Aorta (tissue), 5 donors: ENCODE measurements at regions not wholly inside any gene's neighbourhood (a gene's known extent, or its start where the extent isn't known, plus 50 kb on each side); places are given as distances from the start of the nearest gene placed in this dataset.

Experiments
- ATAC-seq: fragments of 200-7000 bp; cut with Tn5 transposase; one replicate; pipeline ENCODE4 v1.9.1; 2022; ENCODE audit warnings: moderate library complexity; ENCODE audit not compliant: low FRiP score
- DNase-seq, 2 donors: peaks; one replicate each; pipeline ENCODE4 v3.0.0-alpha.2; 2020
- H3K27ac ChIP-seq, 2 donors: one replicate each; pipeline ENCODE4 v1.5.1; 2013; ENCODE audit warnings: low read length in 2 of 2, mild to moderate bottlenecking in 2 of 2, moderate library complexity in 2 of 2, control low read depth in 1 of 2, inconsistent platforms in 1 of 2, low read depth in 1 of 2
- H3K27me3 ChIP-seq, 2 donors: one replicate each; pipeline ENCODE4 v1.6.1; 2013; ENCODE audit warnings: control low read depth in 1 of 2, low read length in 1 of 2, mild to moderate bottlenecking in 1 of 2, moderate library complexity in 1 of 2; ENCODE audit not compliant: insufficient read depth in 2 of 2, control insufficient read depth in 1 of 2
- H3K36me3 ChIP-seq, 2 donors: one replicate each; pipeline ENCODE4 v1.6.1; 2013; ENCODE audit warnings: control low read depth in 1 of 2, low read length in 1 of 2, mild to moderate bottlenecking in 1 of 2; ENCODE audit not compliant: insufficient read depth in 2 of 2, control insufficient read depth in 1 of 2
- H3K4me1 ChIP-seq, 2 donors: one replicate each; pipeline ENCODE4 v1.6.1; 2013; ENCODE audit warnings: low read length in 2 of 2, control low read depth in 1 of 2, mild to moderate bottlenecking in 1 of 2, moderate library complexity in 1 of 2; ENCODE audit not compliant: insufficient read depth in 2 of 2, control insufficient read depth in 1 of 2
- H3K4me3 ChIP-seq, 2 donors: one replicate each; pipeline ENCODE4 v1.5.1; 2013; ENCODE audit warnings: low read length in 2 of 2, control low read depth in 1 of 2, mild to moderate bottlenecking in 1 of 2
- H3K9me3 ChIP-seq: one replicate; pipeline ENCODE4 v1.6.1; 2013; ENCODE audit warnings: mild to moderate bottlenecking, low read length; ENCODE audit not compliant: control insufficient read depth
- WGBS, 2 donors: extraction: QIAGEN DNeasy Blood & Tissue Kit; methylation state at CpG; one replicate each; pipeline ENCODE4 v1.1.7; 2013; 5-methylcytosine and 5-hydroxymethylcytosine counted together
- intact Hi-C, 2 donors: fragments of 100-400 bp; cut with DNase I; formaldehyde crosslinking; loops; one replicate each; pipeline versions ENCODE4 v1.14.2 to v1.15.0; 2022
- donor health status: healthy with polysubstance abuse.
- donor health status: Bipolar disorder and iron deficiency.
- donor health status: DM: no; HTN: no; CAD: no.
- donor health status: DM: no; HTN: no; CAD: no.
- donor health status: DM: yes; HTN: yes; CAD: no.

DNA sequence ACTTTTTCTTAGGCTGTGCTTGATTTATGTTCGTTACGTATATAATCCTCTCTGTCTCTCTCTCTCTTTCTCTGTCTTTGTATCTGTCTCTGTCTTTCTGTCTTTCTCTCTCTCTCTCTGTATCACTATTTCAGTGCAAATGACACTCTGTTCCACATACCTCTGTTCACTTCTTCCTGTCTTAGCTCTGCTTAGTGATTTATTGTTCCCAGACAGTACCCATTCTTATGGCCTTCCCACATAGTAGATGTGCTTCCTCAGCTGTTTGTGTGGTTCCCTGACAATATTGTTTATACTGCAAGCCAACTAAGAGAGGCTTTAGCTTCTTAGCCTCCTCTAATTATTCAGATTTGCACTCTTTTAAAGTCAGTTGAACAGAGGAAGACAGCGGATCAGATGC lies 1244.2 kb downstream of the DIAPH3 start:
- intact Hi-C loops = no loop called here
- no peaks in the 10 kb centered on the region for H3K9me3 ChIP-seq
- DNase-seq = no peak
- H3K4me1 ChIP-seq = no peaks in the 10 kb centered on the region
- no peaks in the 10 kb centered on the region for H3K27me3 ChIP-seq
- WGBS, 2 donors = 78 to 88% methylated on average over 3 of the region's 3 CpGs
- H3K36me3 ChIP-seq = no peaks in the 10 kb centered on the region
- no peak overlapping the region for H3K4me3 ChIP-seq
- ATAC-seq = no peak
- H3K27ac ChIP-seq = no peak overlapping the region

DNA sequence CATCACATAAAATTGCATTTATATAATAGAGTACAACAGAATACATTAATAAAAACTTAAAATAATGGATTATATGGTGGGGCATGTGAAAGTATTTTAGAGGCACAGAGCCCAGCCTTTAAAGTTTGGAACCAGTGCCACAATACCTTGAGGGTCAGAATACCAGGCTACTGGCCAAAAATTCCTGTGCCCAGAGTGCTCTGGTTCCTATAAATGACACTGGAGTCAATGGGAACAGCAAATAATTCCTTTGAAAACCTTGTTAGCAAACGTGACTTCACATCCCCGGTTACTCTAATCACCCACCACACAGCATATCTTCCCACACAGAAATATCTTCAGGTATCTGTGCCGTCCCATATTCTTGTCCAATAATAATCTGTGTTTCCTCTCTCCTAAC lies 1242.6 kb downstream of the DIAPH3 start:
- intact Hi-C loops = no loop called here
- H3K27me3 ChIP-seq = no peaks in the 10 kb centered on the region
- no peak for DNase-seq
- no peak overlapping the region for H3K27ac ChIP-seq
- H3K4me1 ChIP-seq = no peaks in the 10 kb centered on the region
- H3K4me3 ChIP-seq = no peak overlapping the region
- H3K9me3 ChIP-seq = no peaks in the 10 kb centered on the region
- no peaks in the 10 kb centered on the region for H3K36me3 ChIP-seq
- 31 to 32% methylated on average over 3 of the region's 3 CpGs for WGBS, 2 donors
- ATAC-seq = no peak

DNA sequence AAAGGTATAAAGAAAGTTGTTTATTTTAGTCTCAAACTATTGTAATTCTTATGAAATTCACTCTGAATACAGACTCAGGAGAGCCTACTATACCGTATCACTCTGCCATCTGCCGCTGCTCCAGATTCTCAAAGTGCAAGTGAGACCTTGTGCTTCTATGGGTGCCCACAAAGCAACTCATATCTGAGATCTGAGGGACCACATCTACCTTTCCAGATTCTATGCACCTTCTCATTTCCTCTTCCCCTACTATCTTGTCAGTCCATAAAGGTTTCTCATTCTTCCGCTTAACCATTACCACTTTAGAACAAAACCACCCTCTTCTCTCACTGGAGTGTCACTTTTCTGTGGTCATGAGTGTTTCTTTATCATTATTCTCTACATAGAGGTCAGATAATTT lies 1236.9 kb downstream of the DIAPH3 start:
- no peak for DNase-seq
- WGBS, 2 donors = 95% methylated on average over 3 of the region's 3 CpGs
- intact Hi-C loops = no loop called here

DNA sequence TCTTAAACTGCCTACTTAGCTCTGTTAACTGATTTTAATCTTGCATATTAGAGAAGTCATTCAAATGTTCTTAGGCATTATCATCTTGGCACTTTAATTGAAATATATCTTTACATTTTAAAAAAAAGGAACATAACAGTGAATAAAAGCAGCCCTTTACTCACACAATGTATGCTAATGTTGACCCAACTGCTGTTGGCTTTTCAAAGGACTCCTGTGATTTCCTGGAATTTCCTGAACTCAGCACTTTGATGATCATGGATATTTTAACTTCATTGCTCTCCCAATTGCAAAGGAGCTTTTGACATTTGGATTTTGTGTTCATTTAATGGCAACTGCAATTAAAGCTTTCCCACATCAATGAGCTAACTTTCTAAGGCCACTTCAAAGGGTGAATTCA lies 1230.3 kb downstream of the DIAPH3 start:
- DNase-seq (no peak), ATAC-seq (no peak)
- Histone ChIP-seq H3K4me3 (no peak overlapping the region), H3K9me3 (no peaks in the 10 kb centered on the region), H3K4me1 (no peaks in the 10 kb centered on the region), H3K27ac (no peak overlapping the region), H3K27me3 (no peaks in the 10 kb centered on the region), H3K36me3 (no peaks in the 10 kb centered on the region)
- intact Hi-C loops = no loop called here

More for the DNA sequence above, 1236.9 kb downstream of the DIAPH3 start:
- Histone ChIP-seq H3K36me3 (no peaks in the 10 kb centered on the region), H3K4me3 (no peak overlapping the region), H3K27me3 (no peaks in the 10 kb centered on the region), H3K9me3 (no peaks in the 10 kb centered on the region), H3K27ac (no peak overlapping the region), H3K4me1 (no peaks in the 10 kb centered on the region)
- no peak for ATAC-seq

DNA sequence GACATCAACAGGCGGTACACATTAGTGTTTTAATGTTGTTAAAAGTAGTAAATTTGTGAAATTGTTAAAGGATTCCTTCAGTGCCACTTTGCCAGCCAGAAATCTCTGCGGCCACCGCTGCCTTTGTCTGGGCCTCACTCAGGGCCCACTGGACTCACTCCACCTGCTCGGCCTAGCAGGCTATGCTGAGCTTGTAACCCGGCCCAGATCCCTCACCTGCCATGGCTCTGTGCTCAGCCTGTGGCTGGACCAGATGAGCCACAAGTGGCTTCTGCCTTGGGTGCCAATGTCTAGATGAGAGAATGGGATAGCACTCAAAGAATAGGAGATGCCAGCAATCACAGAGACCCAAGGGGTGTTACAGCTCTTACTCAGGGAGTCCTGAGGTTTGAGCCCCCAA lies 1228.0 kb downstream of the DIAPH3 start:
- H3K27ac ChIP-seq = no peak overlapping the region
- H3K27me3 ChIP-seq = no peaks in the 10 kb centered on the region
- 90% methylated on average over 5 of the region's 5 CpGs for WGBS, 2 donors
- no peak overlapping the region for H3K4me3 ChIP-seq
- no peaks in the 10 kb centered on the region for H3K9me3 ChIP-seq
- no peaks in the 10 kb centered on the region for H3K4me1 ChIP-seq
- H3K36me3 ChIP-seq = no peaks in the 10 kb centered on the region
- ATAC-seq (no peak), DNase-seq (no peak)
- intact Hi-C loops = no loop called here

DNA sequence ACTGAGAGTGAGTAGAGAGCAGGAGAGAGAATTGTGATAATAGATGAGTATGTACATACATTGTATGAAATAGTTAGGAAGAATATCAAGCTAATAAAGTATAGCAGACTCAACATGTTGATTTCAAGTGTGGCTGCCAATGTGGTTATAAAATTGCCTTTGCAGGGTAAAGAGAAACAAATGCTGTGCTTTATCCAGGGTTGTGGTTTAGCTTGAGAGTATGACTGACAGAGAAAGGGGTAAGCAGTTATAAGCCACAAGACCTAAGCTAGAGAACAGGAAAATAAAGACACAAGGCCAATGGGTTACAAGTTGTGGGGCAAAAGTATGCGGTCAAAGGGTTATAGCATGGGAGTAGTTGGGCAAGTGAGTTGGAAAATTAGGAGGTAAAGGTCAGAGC lies 1217.5 kb downstream of the DIAPH3 start:
- intact Hi-C loops = no loop called here
- Histone ChIP-seq H3K4me3 (no peak overlapping the region), H3K4me1 (no peaks in the 10 kb centered on the region), H3K27me3 (no peaks in the 10 kb centered on the region), H3K9me3 (peaks cover 4% of the 10 kb centered on the region), H3K36me3 (no peaks in the 10 kb centered on the region), H3K27ac (no peak overlapping the region)
- ATAC-seq (no peak), DNase-seq (no peak)
- WGBS, 2 donors = 93 to 95% methylated on average over 1 of the region's 1 CpG

DNA sequence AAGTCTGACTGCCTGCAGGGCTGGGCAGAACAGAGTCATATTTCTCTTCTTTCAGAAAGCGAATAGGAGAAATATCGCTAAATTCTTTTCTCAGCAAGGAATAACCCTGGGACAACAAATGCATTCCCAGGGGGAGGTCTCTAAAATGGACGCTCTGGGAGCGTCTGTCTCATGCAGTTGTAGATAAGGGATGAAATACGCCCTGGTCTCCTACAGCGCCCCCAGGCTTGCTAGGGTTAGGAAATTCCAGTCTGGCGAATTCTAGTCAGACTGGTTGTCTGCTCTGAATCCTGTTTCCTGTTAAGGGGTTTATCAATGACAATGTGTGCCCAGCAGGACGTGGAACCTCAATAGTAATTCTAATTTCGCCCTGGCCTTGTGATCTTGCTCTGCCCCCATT lies 1214.1 kb downstream of the DIAPH3 start:
- Histone ChIP-seq H3K27me3 (no peaks in the 10 kb centered on the region), H3K9me3 (peaks cover 4% of the 10 kb centered on the region), H3K4me1 (no peaks in the 10 kb centered on the region), H3K27ac (no peak overlapping the region), H3K36me3 (no peaks in the 10 kb centered on the region), H3K4me3 (no peak overlapping the region)
- 86 to 89% methylated on average over 9 of the region's 9 CpGs for WGBS, 2 donors
- no peak for DNase-seq
- no peak for ATAC-seq
- intact Hi-C loops = no loop called here

DNA sequence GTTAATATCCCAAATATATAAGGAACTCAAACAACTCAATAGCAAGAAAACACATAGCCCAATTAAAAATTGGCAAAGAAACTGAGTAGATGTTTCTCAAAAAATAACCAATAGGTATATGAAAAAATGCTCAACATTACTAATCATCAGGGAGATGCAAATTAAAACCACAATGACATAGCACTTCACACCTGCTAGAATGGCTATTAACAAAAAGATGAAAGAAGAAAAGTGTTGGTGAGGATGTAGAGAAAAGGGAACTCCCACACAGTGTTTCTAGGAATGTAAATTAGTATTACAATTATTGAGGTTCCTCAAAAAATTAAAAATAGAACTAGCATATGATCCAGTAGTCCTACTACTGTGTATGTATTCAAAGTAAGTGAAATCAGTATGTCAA lies 1212.8 kb downstream of the DIAPH3 start:
- intact Hi-C loops = no loop called here
- Histone ChIP-seq H3K4me1 (no peaks in the 10 kb centered on the region), H3K36me3 (no peaks in the 10 kb centered on the region), H3K27me3 (no peaks in the 10 kb centered on the region), H3K4me3 (no peak overlapping the region), H3K27ac (no peak overlapping the region), H3K9me3 (peaks cover 4% of the 10 kb centered on the region)
- ATAC-seq = no peak
- DNase-seq = no peak

DNA sequence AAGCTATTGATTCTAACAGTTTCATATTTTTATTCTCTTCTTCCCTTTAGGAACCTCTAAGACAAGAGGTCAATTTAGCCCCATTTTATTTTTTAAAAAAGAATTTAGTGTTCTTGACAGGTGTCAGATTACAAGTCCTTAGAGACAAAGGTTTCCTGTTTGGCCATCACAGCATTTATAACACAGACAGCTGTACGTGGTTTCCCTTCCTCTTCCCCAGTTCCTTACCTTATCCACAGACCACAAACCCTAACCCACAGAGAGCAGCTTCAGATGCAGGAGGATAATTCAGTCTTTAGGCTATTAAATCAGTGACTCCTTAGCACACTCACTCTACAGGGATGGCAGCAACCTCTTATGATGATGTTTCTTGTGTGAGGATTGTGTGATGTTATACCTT lies 1210.1 kb downstream of the DIAPH3 start:
- Histone ChIP-seq H3K27ac (no peak overlapping the region), H3K4me3 (no peak overlapping the region), H3K4me1 (no peaks in the 10 kb centered on the region), H3K36me3 (no peaks in the 10 kb centered on the region), H3K9me3 (peaks cover 4% of the 10 kb centered on the region), H3K27me3 (no peaks in the 10 kb centered on the region)
- ATAC-seq = no peak
- intact Hi-C loops = no loop called here
- WGBS, 2 donors = 6 to 11% methylated on average over 1 of the region's 1 CpG
- DNase-seq = no peak
